Upper lobe of left lung (tissue), 4 donors: ENCODE measurements at regions not wholly inside any gene's neighbourhood (a gene's known extent, or its start where the extent isn't known, plus 50 kb on each side); places are given as distances from the start of the nearest gene placed in this dataset.

Experiments used
- EP300 ChIP-seq, 4 donors: sonication (generic); formaldehyde crosslinking; IDR thresholded peaks; one replicate each; pipeline ENCODE4 v1.5.1; 2017; ENCODE audit warnings: antibody characterized with exemption in 4 of 4, control low read depth in 2 of 4
- POLR2A ChIP-seq, 4 donors: fragments of 450-650 bp; IDR thresholded peaks; one replicate each; pipeline ENCODE4 v1.5.1; 2016 to 2017; ENCODE audit warnings: antibody characterized with exemption in 4 of 4, mild to moderate bottlenecking in 2 of 4
- POLR2AphosphoS5 ChIP-seq, 2 donors: sonication (generic); formaldehyde crosslinking; IDR thresholded peaks; one replicate each; pipeline ENCODE4 v1.5.1; 2017; ENCODE audit warnings: antibody characterized with exemption in 2 of 2
- TF ChIP-seq, protein P1 (sequence below), 6 experiments: fragments of 450-650 bp in 4 of 6; fragments of 200-600 bp in 2 of 6; sonication (generic) in 2 of 6; IDR thresholded peaks; one replicate each; pipeline ENCODE4 v1.5.1; 2016 to 2019; ENCODE audit warnings: antibody characterized with exemption in 6 of 6

DNA sequence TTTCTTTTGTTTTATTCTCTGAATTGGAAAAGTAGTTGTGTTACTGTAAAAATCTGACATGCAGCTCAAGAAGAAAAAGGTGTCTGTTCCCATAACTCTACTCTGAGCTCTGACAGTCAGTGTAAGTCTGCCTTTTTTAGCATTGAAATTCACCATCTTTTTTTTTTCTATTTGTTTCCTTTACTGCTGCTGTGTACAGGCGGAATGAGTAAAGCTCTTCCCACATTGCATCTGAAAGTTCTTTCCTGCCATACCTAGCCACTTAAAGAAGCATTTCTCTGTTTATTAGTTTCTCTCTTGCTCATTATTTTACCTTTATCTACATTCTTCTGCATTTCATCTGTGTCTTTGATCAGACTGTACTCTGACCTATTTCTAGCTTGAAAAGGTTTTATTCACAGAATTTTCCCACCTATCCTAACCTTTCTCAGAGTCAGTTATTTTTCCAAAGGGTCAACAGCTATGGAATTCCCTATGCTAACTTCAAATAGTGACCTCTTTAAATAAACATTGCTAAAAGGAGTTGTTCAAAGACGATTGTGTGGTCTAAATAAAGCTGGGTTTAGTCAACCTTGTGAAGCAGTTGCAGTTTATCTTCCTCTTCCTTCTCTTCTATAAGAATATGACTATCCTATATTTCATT lies 1303.1 kb upstream of the ZEB2 start:
- TF ChIP-seq, protein P1, sequence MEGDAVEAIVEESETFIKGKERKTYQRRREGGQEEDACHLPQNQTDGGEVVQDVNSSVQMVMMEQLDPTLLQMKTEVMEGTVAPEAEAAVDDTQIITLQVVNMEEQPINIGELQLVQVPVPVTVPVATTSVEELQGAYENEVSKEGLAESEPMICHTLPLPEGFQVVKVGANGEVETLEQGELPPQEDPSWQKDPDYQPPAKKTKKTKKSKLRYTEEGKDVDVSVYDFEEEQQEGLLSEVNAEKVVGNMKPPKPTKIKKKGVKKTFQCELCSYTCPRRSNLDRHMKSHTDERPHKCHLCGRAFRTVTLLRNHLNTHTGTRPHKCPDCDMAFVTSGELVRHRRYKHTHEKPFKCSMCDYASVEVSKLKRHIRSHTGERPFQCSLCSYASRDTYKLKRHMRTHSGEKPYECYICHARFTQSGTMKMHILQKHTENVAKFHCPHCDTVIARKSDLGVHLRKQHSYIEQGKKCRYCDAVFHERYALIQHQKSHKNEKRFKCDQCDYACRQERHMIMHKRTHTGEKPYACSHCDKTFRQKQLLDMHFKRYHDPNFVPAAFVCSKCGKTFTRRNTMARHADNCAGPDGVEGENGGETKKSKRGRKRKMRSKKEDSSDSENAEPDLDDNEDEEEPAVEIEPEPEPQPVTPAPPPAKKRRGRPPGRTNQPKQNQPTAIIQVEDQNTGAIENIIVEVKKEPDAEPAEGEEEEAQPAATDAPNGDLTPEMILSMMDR (IDR thresholded peaks at IDR 0.05), result no peak
- TF ChIP-seq POLR2A (IDR thresholded peaks at IDR 0.05) (no peak), POLR2AphosphoS5 (IDR thresholded peaks at IDR 0.05) (no peak), EP300 (IDR thresholded peaks at IDR 0.05) (no peak)
